HEK293T (cell line): ENCODE measurements at regions not wholly inside any gene's neighbourhood (a gene's known extent, or its start where the extent isn't known, plus 50 kb on each side); places are given as distances from the start of the nearest gene placed in this dataset.

Experiments
- CTCF ChIA-PET: fragments of 350-600 bp; formaldehyde crosslinking; extraction: SDS; loops from one replicate; lab custom pipeline; 2021; ENCODE audit warnings: antibody characterized with exemption, inconsistent platforms; lab: Yijun Ruan, JAX
- POLR2A ChIA-PET: fragments of 350-600 bp; formaldehyde crosslinking; extraction: SDS; loops from one replicate; lab custom pipeline; 2020; ENCODE audit warnings: antibody characterized with exemption, inconsistent platforms; lab: Yijun Ruan, JAX
- DNase-seq: peaks from one replicate; pipeline ENCODE4 v3.0.0; 2012; ENCODE audit warnings: mixed read lengths; ENCODE audit errors: extremely low spot score
- ARNT ChIP-seq: fragments of 450-650 bp; IDR thresholded peaks from 2 replicates; pipeline ENCODE4 v1.6.1; 2017; ENCODE audit warnings: mild to moderate bottlenecking
- BHLHE40 ChIP-seq: fragments of 450-650 bp; IDR thresholded peaks from 2 replicates; pipeline ENCODE4 v1.6.1; 2016; ENCODE audit warnings: mild to moderate bottlenecking, moderate library complexity, borderline replicate concordance
- CTBP1 ChIP-seq: fragments of 450-650 bp; IDR thresholded peaks from 2 replicates; pipeline ENCODE4 v1.6.1; 2016; ENCODE audit warnings: borderline replicate concordance
- ELF4 ChIP-seq: fragments of 450-650 bp; IDR thresholded peaks from 2 replicates; pipeline ENCODE4 v1.6.1; 2017; ENCODE audit warnings: antibody characterized with exemption
- FOXA1 ChIP-seq: fragments of 450-650 bp; IDR thresholded peaks from 2 replicates; pipeline ENCODE4 v1.6.1; 2016; ENCODE audit warnings: mild to moderate bottlenecking
- FOXK2 ChIP-seq: fragments of 450-650 bp; IDR thresholded peaks from 2 replicates; pipeline ENCODE4 v1.6.1; 2016; ENCODE audit warnings: mild to moderate bottlenecking
- FOXM1 ChIP-seq: fragments of 450-650 bp; IDR thresholded peaks from 2 replicates; pipeline ENCODE4 v1.6.1; 2017; ENCODE audit warnings: mild to moderate bottlenecking, borderline replicate concordance
- HDGF ChIP-seq: fragments of 450-650 bp; IDR thresholded peaks from 2 replicates; pipeline ENCODE4 v1.6.1; 2017; ENCODE audit warnings: antibody characterized with exemption, borderline replicate concordance
- L3MBTL2 ChIP-seq: fragments of 450-650 bp; conservative IDR thresholded peaks from 2 replicates; pipeline ENCODE4 v1.6.1; 2016; ENCODE audit warnings: mild to moderate bottlenecking
- LEF1 ChIP-seq: fragments of 450-650 bp; IDR thresholded peaks from 2 replicates; pipeline ENCODE4 v1.6.1; 2017; ENCODE audit warnings: mild to moderate bottlenecking, borderline replicate concordance
- NFRKB ChIP-seq: fragments of 450-650 bp; IDR thresholded peaks from 2 replicates; pipeline ENCODE4 v1.6.1; 2016; ENCODE audit warnings: mild to moderate bottlenecking, moderate library complexity
- SP1 ChIP-seq: fragments of 450-650 bp; IDR thresholded peaks from 2 replicates; pipeline ENCODE4 v1.6.1; 2017
- SUZ12 ChIP-seq: fragments of 450-650 bp; IDR thresholded peaks from 2 replicates; pipeline ENCODE4 v1.6.1; 2016; ENCODE audit warnings: mild to moderate bottlenecking
- TARDBP ChIP-seq: fragments of 450-650 bp; IDR thresholded peaks from 2 replicates; pipeline ENCODE4 v1.6.1; 2016
- ZNF384 ChIP-seq: fragments of 450-650 bp; IDR thresholded peaks from 2 replicates; pipeline ENCODE4 v1.6.1; 2016
- TF ChIP-seq, protein P1 (sequence below): fragments of 450-650 bp; IDR thresholded peaks from 2 replicates; pipeline ENCODE4 v1.6.1; 2016

DNA sequence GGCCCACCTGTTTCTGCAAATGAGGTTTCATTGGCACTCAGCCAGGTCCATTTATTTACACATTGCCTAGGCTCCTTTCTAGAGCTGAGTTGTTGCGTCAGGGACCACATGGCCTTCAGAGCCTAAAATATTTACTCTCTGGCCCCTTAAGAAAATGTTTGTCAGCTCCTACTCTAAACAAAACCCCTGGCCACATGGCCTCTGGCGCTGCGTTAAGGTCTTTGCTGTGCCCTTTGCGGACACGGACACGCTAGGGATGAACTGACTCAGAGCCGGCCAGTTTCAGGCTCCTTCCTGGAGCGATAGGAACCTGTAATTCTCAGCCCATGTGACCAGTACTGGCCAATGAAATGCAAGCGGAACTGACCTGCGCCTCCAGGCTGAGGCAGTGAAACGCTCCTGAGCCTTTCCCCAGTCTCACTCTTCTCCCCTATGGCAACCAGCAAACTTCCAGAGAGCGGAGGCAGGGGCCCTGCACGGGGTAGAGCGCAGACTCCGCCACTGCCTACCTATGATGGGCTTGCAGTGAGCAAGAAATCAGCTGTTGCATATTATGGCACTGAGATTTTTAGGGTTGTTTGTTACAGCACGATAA is 160.3 kb downstream of the ETS2 start:
- DNase-seq = no peak
- CTCF ChIA-PET = interaction anchor here (0.6 kb wide), 1 partner anchor 20 kb away, joined by 6 read pairs; no protein-coding TSS in a partner anchor
- POLR2A ChIA-PET = no interaction called here
- TF ChIP-seq ELF4 (no peak), FOXA1 (no peak), FOXM1 (no peak), CTBP1 (no peak), SUZ12 (no peak), HDGF (no peak), ARNT (no peak)

DNA sequence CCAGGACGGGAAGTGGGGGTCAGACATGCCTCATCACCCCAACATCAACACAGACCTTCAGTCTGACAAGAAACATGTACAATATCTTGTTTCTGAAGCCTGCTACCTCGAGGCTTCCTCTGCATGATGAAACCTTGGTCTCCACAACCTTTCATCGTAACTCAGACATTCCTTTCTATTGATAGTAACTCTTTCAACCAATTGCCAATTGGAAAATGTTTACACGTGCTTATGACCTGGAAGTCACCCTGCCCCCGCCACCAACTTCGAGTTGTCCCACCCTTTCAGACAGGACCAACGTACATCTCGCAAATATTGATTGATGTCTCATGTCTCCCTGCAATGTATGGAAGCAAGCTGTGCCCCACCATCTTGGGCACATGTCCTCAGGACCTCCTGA is 159.5 kb downstream of the ETS2 start:
- TF ChIP-seq ARNT (no peak), SP1 (no peak), SUZ12 (no peak), ELF4 (no peak), FOXM1 (no peak), NFRKB (no peak), CTBP1 (no peak), TARDBP (no peak), LEF1 (no peak), FOXK2 (no peak)
- TF ChIP-seq, protein P1, sequence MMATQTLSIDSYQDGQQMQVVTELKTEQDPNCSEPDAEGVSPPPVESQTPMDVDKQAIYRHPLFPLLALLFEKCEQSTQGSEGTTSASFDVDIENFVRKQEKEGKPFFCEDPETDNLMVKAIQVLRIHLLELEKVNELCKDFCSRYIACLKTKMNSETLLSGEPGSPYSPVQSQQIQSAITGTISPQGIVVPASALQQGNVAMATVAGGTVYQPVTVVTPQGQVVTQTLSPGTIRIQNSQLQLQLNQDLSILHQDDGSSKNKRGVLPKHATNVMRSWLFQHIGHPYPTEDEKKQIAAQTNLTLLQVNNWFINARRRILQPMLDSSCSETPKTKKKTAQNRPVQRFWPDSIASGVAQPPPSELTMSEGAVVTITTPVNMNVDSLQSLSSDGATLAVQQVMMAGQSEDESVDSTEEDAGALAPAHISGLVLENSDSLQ = no peak
- POLR2A ChIA-PET = no interaction called here
- CTCF ChIA-PET = no interaction called here
- no peak for DNase-seq

DNA sequence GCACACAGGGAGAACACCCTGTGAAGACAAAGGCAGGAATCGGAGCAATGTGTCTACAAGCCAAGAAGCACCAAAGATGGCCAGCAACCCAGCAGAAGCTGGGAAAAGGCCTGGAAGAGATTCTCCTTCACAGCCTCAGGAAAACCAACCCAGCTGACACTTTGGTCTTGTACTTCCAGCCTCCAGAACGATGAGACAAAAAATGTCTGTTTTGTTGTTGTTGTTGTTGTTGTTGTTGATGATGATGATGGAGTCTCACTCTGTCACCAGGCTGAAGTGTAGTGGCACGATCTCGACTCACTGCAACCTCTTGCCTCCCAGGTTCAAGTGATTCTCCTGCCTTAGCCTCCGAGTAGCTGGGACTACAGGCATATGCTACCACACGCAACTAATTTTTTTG is 157.3 kb downstream of the ETS2 start:
- POLR2A ChIA-PET = no interaction called here
- no peak for DNase-seq
- TF ChIP-seq L3MBTL2 = no peak
- TF ChIP-seq ELF4 = no peak
- TF ChIP-seq ZNF384 = no peak
- TF ChIP-seq, protein P1 = no peak
- no peak for TF ChIP-seq TARDBP
- TF ChIP-seq BHLHE40 = no peak
- no peak for TF ChIP-seq SUZ12
- no peak for TF ChIP-seq FOXA1
- no peak for TF ChIP-seq NFRKB
- TF ChIP-seq SP1 = no peak
- CTCF ChIA-PET = no interaction called here

DNA sequence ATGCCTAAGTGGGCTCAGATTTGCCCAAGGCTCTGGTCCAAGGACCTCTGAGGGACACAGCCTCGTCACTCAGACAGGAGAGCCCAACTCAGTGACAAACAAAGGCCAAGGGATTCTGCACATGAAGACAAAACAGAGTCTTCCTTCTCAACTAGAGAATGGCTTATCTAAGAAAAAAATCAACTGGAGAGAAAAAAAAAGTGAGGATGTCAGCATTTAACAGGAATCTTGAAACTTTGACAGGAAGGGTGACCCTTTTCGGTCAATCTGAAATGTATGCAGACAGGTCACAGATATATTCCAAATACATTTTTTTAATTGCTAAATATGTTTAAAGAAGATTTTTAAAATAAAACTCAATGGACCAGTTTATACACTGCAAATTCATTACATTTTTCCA is 154.5 kb downstream of the ETS2 start:
- no peak for DNase-seq
- ChIA-PET POLR2A (no interaction called here), CTCF (no interaction called here)
- TF ChIP-seq SUZ12 (no peak), LEF1 (no peak), FOXM1 (no peak), NFRKB (no peak), FOXA1 (no peak), FOXK2 (no peak), HDGF (no peak), SP1 (no peak), ELF4 (no peak), L3MBTL2 (no peak), TARDBP (no peak), ARNT (no peak), ZNF384 (no peak), CTBP1 (no peak), BHLHE40 (no peak)
- TF ChIP-seq, protein P1 = no peak

DNA sequence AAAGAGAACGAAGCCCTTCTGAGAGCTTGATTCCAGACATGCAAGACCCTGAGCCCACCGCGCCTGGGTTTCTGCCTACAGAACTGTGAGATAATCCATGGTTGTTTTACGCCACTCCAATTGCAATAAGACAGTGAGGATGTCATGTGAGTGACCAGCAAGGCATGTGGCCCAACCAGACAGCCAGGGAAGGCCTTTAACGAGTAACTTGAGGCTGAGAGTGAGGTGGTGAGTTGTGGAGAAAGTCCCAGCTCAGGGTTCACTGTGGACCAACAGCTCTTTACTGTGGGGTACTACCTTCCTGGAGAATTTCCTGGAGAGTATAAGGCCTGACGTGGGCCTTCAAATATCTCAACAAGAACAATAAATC is 153.9 kb downstream of the ETS2 start:
- no peak for TF ChIP-seq ZNF384
- no peak for TF ChIP-seq ELF4
- ChIA-PET CTCF (no interaction called here), POLR2A (no interaction called here)
- DNase-seq = no peak

DNA sequence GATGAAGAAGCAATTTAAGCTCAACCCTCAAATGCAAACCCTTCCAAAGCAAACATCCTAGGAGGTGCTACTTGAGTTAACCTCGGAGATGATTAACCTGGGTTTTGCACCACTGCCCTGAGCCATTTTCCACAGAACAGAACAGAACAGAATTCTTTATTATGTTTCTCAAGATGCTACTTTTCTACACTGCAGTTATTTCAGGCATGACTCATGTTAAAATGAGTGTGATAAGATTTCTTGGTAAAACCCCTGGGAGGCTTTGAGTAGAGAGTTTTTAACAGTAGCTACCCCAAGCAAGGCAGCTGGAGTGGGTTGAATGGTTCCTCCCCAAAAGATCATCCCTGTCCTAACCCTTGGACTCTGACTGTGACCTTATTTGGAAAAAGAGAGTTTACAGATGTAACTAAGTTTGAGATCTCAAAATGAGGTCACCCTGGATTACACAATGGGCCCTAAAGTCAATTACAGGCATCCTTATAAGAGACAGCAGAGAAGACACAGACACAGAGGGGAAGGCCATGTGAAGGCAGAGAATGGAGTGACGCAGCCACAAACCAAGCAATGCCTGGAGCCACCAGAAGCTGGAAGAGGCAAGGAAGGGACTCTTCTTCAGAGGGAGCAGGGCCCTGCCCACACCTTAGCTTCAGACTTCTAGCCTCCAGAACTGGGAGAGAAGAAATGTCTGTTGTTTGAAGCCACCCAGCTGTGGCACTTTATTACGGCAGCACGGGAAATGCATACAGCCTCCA is 153.4 kb downstream of the ETS2 start:
- CTCF ChIA-PET = no interaction called here

DNA sequence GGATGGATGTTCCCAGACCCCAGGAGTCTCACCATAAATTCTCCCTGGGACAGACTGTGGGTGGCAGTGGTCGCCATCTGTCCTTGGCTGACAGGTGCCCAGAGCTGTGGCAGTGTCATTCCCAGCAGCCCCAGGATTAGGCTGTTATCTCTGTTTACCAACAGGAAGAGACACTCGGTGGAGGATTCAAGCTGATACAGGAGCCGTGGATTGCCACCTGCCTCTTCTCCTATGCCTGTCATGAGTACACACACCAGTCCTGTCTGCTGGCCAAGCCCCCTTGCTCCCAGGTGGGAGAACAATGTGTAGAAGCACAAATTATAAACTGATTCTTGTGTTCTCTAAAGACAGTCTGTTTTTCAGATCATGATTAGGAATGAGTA is 152.6 kb downstream of the ETS2 start:
- DNase-seq = no peak
- ChIA-PET POLR2A (no interaction called here), CTCF (no interaction called here)
- TF ChIP-seq, protein P1 = no peak
- TF ChIP-seq LEF1 (no peak), TARDBP (no peak), L3MBTL2 (no peak), HDGF (no peak), ARNT (no peak), SUZ12 (no peak), CTBP1 (no peak), FOXK2 (no peak), NFRKB (no peak), FOXA1 (no peak), ZNF384 (no peak), SP1 (no peak), BHLHE40 (no peak), ELF4 (no peak), FOXM1 (no peak)

More for the DNA sequence above, 153.4 kb downstream of the ETS2 start:
- POLR2A ChIA-PET = no interaction called here
- TF ChIP-seq HDGF = no peak
- TF ChIP-seq FOXA1 = no peak
- TF ChIP-seq LEF1 = no peak
- no peak for TF ChIP-seq ZNF384
- TF ChIP-seq FOXK2 = no peak
- TF ChIP-seq SUZ12 = no peak
- TF ChIP-seq TARDBP = no peak
- no peak for TF ChIP-seq SP1
- DNase-seq = no peak
